ENCODE measurements at regions not wholly inside any gene's neighbourhood (a gene's known extent, or its start where the extent isn't known, plus 50 kb on each side); places are given as distances from the start of the nearest gene placed in this dataset.

DNA sequence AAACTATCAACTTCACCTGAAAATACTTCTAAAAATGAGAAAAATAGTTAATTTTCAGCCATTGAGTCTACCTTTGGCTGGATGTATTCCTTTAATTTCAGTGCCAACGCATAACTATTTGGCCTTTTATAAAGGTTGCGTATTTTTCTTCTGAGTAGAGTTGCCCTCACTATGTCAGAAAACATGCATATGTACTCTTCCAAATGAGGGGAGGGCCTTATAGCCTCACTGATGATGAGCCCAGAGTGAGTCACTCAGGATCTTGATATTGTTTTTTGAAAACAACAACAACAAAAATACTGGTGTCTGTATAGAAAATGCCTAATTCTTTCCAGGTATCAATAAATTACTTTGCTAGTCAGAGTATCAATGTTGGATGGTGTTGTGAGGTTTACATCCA, 349.3 kb downstream of the FBXO8 start:
- 67 to 86% methylated on average over 1 to 2 of the region's 2 CpGs for WGBS, 2 experiments (ENCODE audit: insufficient coverage in 2 of 2)
- H3K9me3 ChIP-seq (ENCODE audit: control insufficient read depth, low read length), result no peaks in the 10 kb centered on the region
- H3K4me3 ChIP-seq (ENCODE audit: extremely low read depth, insufficient read depth, low read length, poor library complexity, severe bottlenecking), result no peak overlapping the region
- no peaks in the 10 kb centered on the region for H3K36me3 ChIP-seq (ENCODE audit: control insufficient read depth, insufficient read depth, low read length)
- peaks cover 23% of the 10 kb centered on the region for H3K4me1 ChIP-seq (ENCODE audit: control insufficient read depth, insufficient read depth, low read length, poor library complexity, severe bottlenecking)
- H3K27ac ChIP-seq (ENCODE audit: low read depth, low read length, severe bottlenecking), result peak overlapping the region; percentile 83

DNA sequence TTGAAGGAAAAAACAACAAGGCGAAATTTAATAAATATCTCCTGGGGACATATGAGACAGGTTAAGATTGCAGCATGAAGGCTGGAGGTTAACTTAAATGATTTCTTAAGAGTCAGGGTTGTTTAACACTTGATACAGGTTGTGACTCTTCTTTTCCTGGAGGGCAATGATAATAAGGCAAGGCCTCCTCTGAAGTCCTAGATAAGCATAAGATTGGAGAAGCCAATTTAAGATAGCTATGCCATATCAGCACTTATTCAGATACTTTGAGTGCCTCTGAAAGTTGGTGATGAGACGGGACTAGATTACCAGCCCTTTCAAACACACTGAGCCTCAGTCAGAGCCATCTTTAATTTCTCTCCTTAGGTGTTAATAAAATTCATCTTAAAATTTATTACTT, 350.8 kb downstream of the FBXO8 start:
- H3K27ac ChIP-seq (ENCODE audit: low read depth, low read length, severe bottlenecking), result no peak overlapping the region
- H3K36me3 ChIP-seq (ENCODE audit: control insufficient read depth, insufficient read depth, low read length), result no peaks in the 10 kb centered on the region
- peaks cover 23% of the 10 kb centered on the region for H3K4me1 ChIP-seq (ENCODE audit: control insufficient read depth, insufficient read depth, low read length, poor library complexity, severe bottlenecking)
- H3K4me3 ChIP-seq (ENCODE audit: extremely low read depth, insufficient read depth, low read length, poor library complexity, severe bottlenecking), result no peak overlapping the region
- H3K9me3 ChIP-seq (ENCODE audit: control insufficient read depth, low read length), result no peaks in the 10 kb centered on the region
- 84 to 100% methylated on average over 1 of the region's 2 CpGs for WGBS, 2 experiments (ENCODE audit: insufficient coverage in 2 of 2)

DNA sequence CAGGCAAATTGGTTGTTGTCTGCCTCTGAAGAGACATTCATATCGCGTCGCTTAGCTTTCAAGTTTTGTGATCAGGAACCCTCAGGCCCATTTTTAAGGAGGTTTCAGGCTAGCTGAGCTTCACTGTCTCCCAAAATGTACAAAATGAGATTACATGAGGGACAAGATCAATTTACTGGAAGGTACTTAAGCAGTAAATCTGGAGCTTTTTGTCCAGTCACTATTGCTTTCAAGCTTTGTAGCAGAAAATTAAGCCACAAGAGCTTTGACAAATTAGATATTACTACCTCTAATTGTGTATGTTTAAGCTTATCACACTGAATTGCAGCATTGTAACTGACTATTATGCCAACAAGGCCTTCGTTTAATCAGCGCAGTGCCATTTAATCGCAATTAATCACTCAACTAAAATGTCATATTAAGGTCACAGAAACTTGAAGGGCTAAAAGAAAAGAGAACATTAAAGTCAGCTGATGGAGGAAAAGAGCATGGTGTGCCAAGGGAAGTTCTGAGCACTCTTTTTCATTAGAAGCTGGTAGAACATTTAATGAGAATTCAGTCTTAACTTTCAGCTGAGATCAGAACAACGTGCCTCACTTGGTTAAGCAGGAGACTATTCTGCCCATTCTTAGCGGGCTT, 353.0 kb downstream of the FBXO8 start:
- Histone ChIP-seq H3K9me3 (ENCODE audit: control insufficient read depth, low read length) (no peaks in the 10 kb centered on the region), H3K4me1 (ENCODE audit: control insufficient read depth, insufficient read depth, low read length, poor library complexity, severe bottlenecking) (peaks cover 17% of the 10 kb centered on the region), H3K4me3 (ENCODE audit: extremely low read depth, insufficient read depth, low read length, poor library complexity, severe bottlenecking) (no peak overlapping the region), H3K27ac (ENCODE audit: low read depth, low read length, severe bottlenecking) (no peak overlapping the region), H3K36me3 (ENCODE audit: control insufficient read depth, insufficient read depth, low read length) (no peaks in the 10 kb centered on the region)
- 80 to 82% methylated on average over 5 to 6 of the region's 8 CpGs for WGBS, 2 experiments (ENCODE audit: insufficient coverage in 2 of 2)

GRCh38 chr4:173929921-173930320, 353.5 kb downstream of the FBXO8 start:
- Histone ChIP-seq H3K4me3 (ENCODE audit: extremely low read depth, insufficient read depth, low read length, poor library complexity, severe bottlenecking) (no peak overlapping the region), H3K9me3 (ENCODE audit: control insufficient read depth, low read length) (no peaks in the 10 kb centered on the region), H3K36me3 (ENCODE audit: control insufficient read depth, insufficient read depth, low read length) (no peaks in the 10 kb centered on the region), H3K27ac (ENCODE audit: low read depth, low read length, severe bottlenecking) (no peak overlapping the region), H3K4me1 (ENCODE audit: control insufficient read depth, insufficient read depth, low read length, poor library complexity, severe bottlenecking) (peaks cover 11% of the 10 kb centered on the region)
- WGBS, 2 experiments (ENCODE audit: insufficient coverage in 2 of 2), result no CpG with 5 or more reads among the region's 3 CpGs

- no peaks in the 10 kb centered on the region for H3K9me3 ChIP-seq (ENCODE audit: control insufficient read depth, low read length)
- no peaks in the 10 kb centered on the region for H3K36me3 ChIP-seq (ENCODE audit: control insufficient read depth, insufficient read depth, low read length)
- no peak overlapping the region for H3K27ac ChIP-seq (ENCODE audit: low read depth, low read length, severe bottlenecking)
- peaks cover 3% of the 10 kb centered on the region for H3K4me1 ChIP-seq (ENCODE audit: control insufficient read depth, insufficient read depth, low read length, poor library complexity, severe bottlenecking)
- H3K4me3 ChIP-seq (ENCODE audit: extremely low read depth, insufficient read depth, low read length, poor library complexity, severe bottlenecking), result no peak overlapping the region
- WGBS, 2 experiments (ENCODE audit: insufficient coverage in 2 of 2), result 88 to 93% methylated on average over 4 of the region's 4 CpGs
These were observed 358.9 kb downstream of the FBXO8 start for GRCh38 chr4:173924561-173924960.

DNA sequence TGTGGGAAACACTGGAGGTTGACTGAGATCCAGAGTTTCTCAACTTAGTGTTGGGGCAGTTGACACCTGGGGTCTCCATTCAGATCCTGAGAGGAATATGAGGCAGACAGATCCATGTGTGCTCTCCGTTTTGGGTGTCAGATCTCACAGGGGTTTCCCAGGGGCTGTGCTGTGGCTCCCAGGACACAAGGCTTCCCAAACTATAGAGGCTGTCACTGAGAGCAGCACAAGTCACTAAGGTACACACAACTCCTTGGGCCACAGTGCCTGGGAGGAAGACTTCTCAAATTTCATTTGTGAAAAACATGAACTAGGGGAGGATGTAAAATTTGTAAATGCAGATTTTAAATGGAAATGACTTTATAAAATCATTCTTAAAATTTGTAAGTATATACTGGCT, 363.6 kb downstream of the FBXO8 start:
- H3K9me3 ChIP-seq (ENCODE audit: control insufficient read depth, low read length), result no peaks in the 10 kb centered on the region
- H3K27ac ChIP-seq (ENCODE audit: low read depth, low read length, severe bottlenecking), result no peak overlapping the region
- H3K4me1 ChIP-seq (ENCODE audit: control insufficient read depth, insufficient read depth, low read length, poor library complexity, severe bottlenecking), result peaks cover 14% of the 10 kb centered on the region
- no peak overlapping the region for H3K4me3 ChIP-seq (ENCODE audit: extremely low read depth, insufficient read depth, low read length, poor library complexity, severe bottlenecking)
- 89% methylated on average over 1 of the region's 1 CpG; no CpG with 5 or more reads in 1 of the 2 experiments for WGBS, 2 experiments (ENCODE audit: insufficient coverage in 2 of 2)
- no peaks in the 10 kb centered on the region for H3K36me3 ChIP-seq (ENCODE audit: control insufficient read depth, insufficient read depth, low read length)

DNA sequence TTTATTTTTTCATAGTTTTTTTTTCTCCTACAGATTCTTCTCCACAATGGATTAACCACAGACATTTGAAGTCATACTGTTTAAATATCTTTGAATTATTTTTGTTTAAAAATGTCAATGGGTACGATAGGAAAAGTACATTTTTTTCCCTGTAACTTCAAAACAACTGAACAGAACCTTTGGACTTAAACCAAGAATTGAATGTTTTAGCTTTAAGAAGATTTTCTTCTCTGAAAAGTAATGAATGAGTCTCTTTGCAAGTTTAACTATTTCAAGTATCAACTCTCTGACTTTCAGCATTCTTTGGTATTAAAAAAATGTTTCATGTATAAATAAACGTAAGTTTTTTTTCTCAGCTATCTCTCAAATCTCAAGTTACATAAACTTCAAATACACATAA, 364.3 kb downstream of the FBXO8 start:
- H3K9me3 ChIP-seq (ENCODE audit: control insufficient read depth, low read length), result no peaks in the 10 kb centered on the region
- no peak overlapping the region for H3K27ac ChIP-seq (ENCODE audit: low read depth, low read length, severe bottlenecking)
- H3K4me3 ChIP-seq (ENCODE audit: extremely low read depth, insufficient read depth, low read length, poor library complexity, severe bottlenecking), result no peak overlapping the region
- H3K4me1 ChIP-seq (ENCODE audit: control insufficient read depth, insufficient read depth, low read length, poor library complexity, severe bottlenecking), result peaks cover 11% of the 10 kb centered on the region
- no peaks in the 10 kb centered on the region for H3K36me3 ChIP-seq (ENCODE audit: control insufficient read depth, insufficient read depth, low read length)
- no CpG with 5 or more reads among the region's 2 CpGs for WGBS, 2 experiments (ENCODE audit: insufficient coverage in 2 of 2)

DNA sequence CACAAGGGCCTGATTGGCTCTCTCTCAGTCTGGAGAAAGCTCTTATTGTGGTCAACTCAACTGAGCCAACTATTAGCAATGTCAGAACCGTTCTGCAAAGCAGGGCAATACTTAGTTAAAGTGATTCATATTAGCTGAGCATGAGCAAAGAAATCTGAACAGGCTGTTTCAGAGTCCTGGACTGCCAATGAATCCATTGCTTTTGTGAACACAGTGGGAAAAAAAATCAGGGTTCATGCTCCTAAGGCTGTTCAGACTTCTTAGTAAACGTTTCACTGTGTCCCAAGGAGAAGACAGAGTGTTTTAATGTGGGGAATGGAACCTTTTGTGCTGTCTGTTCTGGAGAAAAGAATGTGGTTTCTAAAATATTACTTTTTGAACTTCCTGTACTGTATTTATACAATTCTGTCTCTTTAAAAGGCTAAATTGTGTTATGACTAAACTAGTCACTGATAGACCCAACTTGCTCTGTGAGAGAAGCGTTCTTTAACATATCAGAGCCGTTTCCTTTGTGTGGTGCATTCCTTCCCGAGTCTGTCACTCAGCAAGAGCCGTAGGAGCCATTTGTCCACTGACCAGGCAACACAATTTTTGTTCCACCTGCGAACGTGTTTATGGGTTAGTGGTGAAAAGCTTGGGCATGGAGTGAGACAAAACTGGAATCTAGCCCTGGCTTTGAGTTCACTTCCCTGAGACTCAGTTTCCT, 366.1 kb downstream of the FBXO8 start:
- no peak overlapping the region for H3K4me3 ChIP-seq (ENCODE audit: extremely low read depth, insufficient read depth, low read length, poor library complexity, severe bottlenecking)
- H3K9me3 ChIP-seq (ENCODE audit: control insufficient read depth, low read length), result no peaks in the 10 kb centered on the region
- H3K4me1 ChIP-seq (ENCODE audit: control insufficient read depth, insufficient read depth, low read length, poor library complexity, severe bottlenecking), result peaks cover 11% of the 10 kb centered on the region
- H3K36me3 ChIP-seq (ENCODE audit: control insufficient read depth, insufficient read depth, low read length), result no peaks in the 10 kb centered on the region
- 45 to 80% methylated on average over 1 to 6 of the region's 8 CpGs for WGBS, 2 experiments (ENCODE audit: insufficient coverage in 2 of 2)
- H3K27ac ChIP-seq (ENCODE audit: low read depth, low read length, severe bottlenecking), result peak overlapping the region; percentile 78

DNA sequence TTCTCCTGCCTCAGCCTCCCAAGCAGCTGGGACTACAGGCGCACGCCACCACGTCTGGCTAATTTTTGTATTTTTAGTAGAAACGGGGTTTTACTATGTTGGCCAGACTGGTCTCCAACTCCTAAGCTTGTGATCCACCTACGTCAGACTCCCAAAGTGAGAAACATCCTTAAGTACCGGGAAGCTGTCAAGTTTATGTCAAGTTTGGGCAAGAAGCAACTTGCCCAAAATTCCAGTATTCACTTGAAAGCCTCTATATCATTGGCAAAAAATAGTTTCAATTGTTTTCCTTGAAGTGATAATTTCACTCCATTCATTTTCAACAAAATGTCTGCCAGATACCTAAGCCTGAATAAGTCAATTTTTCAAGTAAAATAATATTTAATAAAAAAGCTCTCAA, 370.0 kb downstream of the FBXO8 start:
- WGBS, 2 experiments (ENCODE audit: insufficient coverage in 2 of 2), result 92 to 100% methylated on average over 2 to 3 of the region's 6 CpGs
- Histone ChIP-seq H3K4me3 (ENCODE audit: extremely low read depth, insufficient read depth, low read length, poor library complexity, severe bottlenecking) (no peak overlapping the region), H3K4me1 (ENCODE audit: control insufficient read depth, insufficient read depth, low read length, poor library complexity, severe bottlenecking) (peaks cover 11% of the 10 kb centered on the region), H3K36me3 (ENCODE audit: control insufficient read depth, insufficient read depth, low read length) (no peaks in the 10 kb centered on the region), H3K9me3 (ENCODE audit: control insufficient read depth, low read length) (no peaks in the 10 kb centered on the region), H3K27ac (ENCODE audit: low read depth, low read length, severe bottlenecking) (no peak overlapping the region)

- 71 to 87% methylated on average over 1 of the region's 1 CpG for WGBS, 2 experiments (ENCODE audit: insufficient coverage in 2 of 2)
- no peaks in the 10 kb centered on the region for H3K36me3 ChIP-seq (ENCODE audit: control insufficient read depth, insufficient read depth, low read length)
- H3K4me1 ChIP-seq (ENCODE audit: control insufficient read depth, insufficient read depth, low read length, poor library complexity, severe bottlenecking), result peaks cover 6% of the 10 kb centered on the region
- H3K27ac ChIP-seq (ENCODE audit: low read depth, low read length, severe bottlenecking), result no peak overlapping the region
- no peaks in the 10 kb centered on the region for H3K9me3 ChIP-seq (ENCODE audit: control insufficient read depth, low read length)
- no peak overlapping the region for H3K4me3 ChIP-seq (ENCODE audit: extremely low read depth, insufficient read depth, low read length, poor library complexity, severe bottlenecking)
These were observed 371.1 kb downstream of the FBXO8 start for GRCh38 chr4:173912384-173912783.

DNA sequence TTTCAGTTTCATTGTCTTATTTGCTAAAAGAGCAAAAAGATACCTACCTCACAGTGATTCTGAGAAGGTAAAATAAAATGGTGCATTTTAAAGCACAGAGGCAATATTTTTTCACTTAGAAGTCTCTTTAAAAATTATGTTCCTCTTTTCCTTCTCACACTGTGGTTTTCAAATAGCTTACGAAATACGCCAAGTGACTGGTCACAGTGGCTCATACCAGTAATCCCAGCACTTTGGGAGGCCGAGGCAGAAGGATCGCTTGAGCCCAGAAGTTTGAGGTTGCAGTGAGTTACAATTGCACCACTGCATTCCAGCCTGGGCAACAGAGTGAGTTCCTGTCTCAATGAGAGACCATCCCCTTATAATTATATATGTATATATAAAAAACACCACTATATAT, 372.6 kb downstream of the FBXO8 start:
- H3K9me3 ChIP-seq (ENCODE audit: control insufficient read depth, low read length), result no peaks in the 10 kb centered on the region
- no peak overlapping the region for H3K4me3 ChIP-seq (ENCODE audit: extremely low read depth, insufficient read depth, low read length, poor library complexity, severe bottlenecking)
- WGBS, 2 experiments (ENCODE audit: insufficient coverage in 2 of 2), result 97 to 100% methylated on average over 1 to 4 of the region's 4 CpGs
- no peaks in the 10 kb centered on the region for H3K36me3 ChIP-seq (ENCODE audit: control insufficient read depth, insufficient read depth, low read length)
- H3K27ac ChIP-seq (ENCODE audit: low read depth, low read length, severe bottlenecking), result no peak overlapping the region
- no peaks in the 10 kb centered on the region for H3K4me1 ChIP-seq (ENCODE audit: control insufficient read depth, insufficient read depth, low read length, poor library complexity, severe bottlenecking)

Data from mesodermal cell (in vitro differentiated cells).